Activated CD4-positive, alpha-beta T cell treated with anti-CD3 and anti-CD28 coated beads, Interleukin-2, amount 10 ng/mL, durations not matched to agents 24 days and 14 days (primary cell): ENCODE measurements at regions not wholly inside any gene's neighbourhood (a gene's known extent, or its start where the extent isn't known, plus 50 kb on each side); places are given as distances from the start of the nearest gene placed in this dataset.
"Not testable (repeated sequence)": the region's sequence is repeated elsewhere in the genome, so short reads cannot be mapped to it uniquely, and the experiment has no call there.

Source experiments
- DNase-seq: peaks from one replicate; pipeline ENCODE4 v3.0.0; 2022
- H3K27ac Mint-ChIP-seq: one replicate; pipeline ENCODE4 v1.8.0; 2022; ENCODE audit warnings: mild to moderate bottlenecking, mixed read lengths
- H3K27me3 Mint-ChIP-seq: one replicate; pipeline ENCODE4 v1.8.0; 2022; ENCODE audit warnings: mixed read lengths
- H3K36me3 Mint-ChIP-seq: one replicate; pipeline ENCODE4 v1.8.0; 2022; ENCODE audit warnings: low read depth, mild to moderate bottlenecking, mixed read lengths
- H3K4me1 Mint-ChIP-seq: one replicate; pipeline ENCODE4 v1.8.0; 2021; ENCODE audit warnings: mixed read lengths
- H3K4me3 Mint-ChIP-seq: one replicate; pipeline ENCODE4 v1.8.0; 2022; ENCODE audit warnings: mild to moderate bottlenecking, moderate library complexity, mixed read lengths
- H3K9me3 Mint-ChIP-seq: one replicate; pipeline ENCODE4 v1.8.0; 2021; ENCODE audit warnings: mixed read lengths
- intact Hi-C: fragments of 100-400 bp; cut with micrococcal nuclease; formaldehyde crosslinking; loops from one replicate; pipeline ENCODE4 v1.15.1; 2023

GRCh38 chr1:102110586-102110985 is 113.9 kb upstream of the OLFM3 start:
- Mint-ChIP-seq H3K27ac (no peak overlapping the region), H3K4me3 (no peak overlapping the region), H3K36me3 (no peaks in the 10 kb centered on the region), H3K27me3 (no peaks in the 10 kb centered on the region), H3K4me1 (no peaks in the 10 kb centered on the region), H3K9me3 (no peaks in the 10 kb centered on the region)
- DNase-seq, result no peak
- intact Hi-C loops, result no loop called here

DNA sequence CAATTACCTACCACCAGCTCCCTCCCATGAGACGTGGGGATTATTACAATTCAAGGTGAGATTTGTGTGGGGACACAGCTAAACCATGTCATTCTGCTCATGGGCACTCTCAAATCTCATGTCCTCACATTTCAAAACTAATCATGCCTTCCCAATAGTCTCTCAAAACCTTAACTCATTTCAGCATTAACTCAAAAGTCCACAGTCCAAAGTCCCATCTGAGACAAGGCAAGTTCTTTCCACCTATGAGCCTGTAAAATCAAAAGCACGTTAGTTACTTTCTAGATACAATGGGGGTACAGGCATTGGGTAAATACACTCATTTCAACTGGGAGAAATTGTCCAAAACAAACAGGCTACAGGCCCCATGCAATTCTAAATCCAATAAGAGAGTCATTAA is 112.8 kb upstream of the OLFM3 start:
- H3K4me3 Mint-ChIP-seq, H3K27ac Mint-ChIP-seq, H3K9me3 Mint-ChIP-seq, intact Hi-C loops, H3K4me1 Mint-ChIP-seq, H3K36me3 Mint-ChIP-seq, H3K27me3 Mint-ChIP-seq, DNase-seq: not testable (repeated sequence)

DNA sequence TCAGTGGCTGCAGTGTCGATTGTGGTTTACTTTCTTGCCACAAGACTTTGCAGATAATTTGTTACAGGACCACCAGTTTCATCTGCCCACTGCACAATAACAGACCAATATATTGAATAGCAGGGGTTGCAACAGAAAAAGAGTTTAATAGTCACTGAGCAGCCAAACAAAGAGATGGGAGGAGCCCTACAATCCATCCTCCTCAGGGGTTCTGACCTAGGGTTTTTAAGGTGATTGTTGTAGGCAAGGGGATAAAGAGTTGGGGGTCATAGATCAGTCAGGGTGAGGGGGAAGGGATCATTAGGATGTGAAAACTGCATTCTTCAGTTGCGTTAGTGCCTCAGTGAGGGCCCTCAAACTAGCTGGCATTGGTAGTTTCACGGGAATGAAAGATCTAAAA is 110.7 kb upstream of the OLFM3 start:
- intact Hi-C loops, result no loop called here
- no peak overlapping the region for H3K27ac Mint-ChIP-seq
- H3K4me3 Mint-ChIP-seq, result no peak overlapping the region

GRCh38 chr1:102105931-102106550 is 109.3 kb upstream of the OLFM3 start:
- Mint-ChIP-seq H3K4me3 (no peak overlapping the region), H3K36me3 (no peaks in the 10 kb centered on the region), H3K4me1 (no peaks in the 10 kb centered on the region), H3K27ac (no peak overlapping the region), H3K27me3 (no peaks in the 10 kb centered on the region), H3K9me3 (no peaks in the 10 kb centered on the region)
- no peak for DNase-seq
- intact Hi-C loops, result no loop called here

More for the DNA sequence above, 110.7 kb upstream of the OLFM3 start:
- Mint-ChIP-seq H3K36me3 (no peaks in the 10 kb centered on the region), H3K27me3 (no peaks in the 10 kb centered on the region), H3K9me3 (no peaks in the 10 kb centered on the region), H3K4me1 (no peaks in the 10 kb centered on the region)
- no peak for DNase-seq

DNA sequence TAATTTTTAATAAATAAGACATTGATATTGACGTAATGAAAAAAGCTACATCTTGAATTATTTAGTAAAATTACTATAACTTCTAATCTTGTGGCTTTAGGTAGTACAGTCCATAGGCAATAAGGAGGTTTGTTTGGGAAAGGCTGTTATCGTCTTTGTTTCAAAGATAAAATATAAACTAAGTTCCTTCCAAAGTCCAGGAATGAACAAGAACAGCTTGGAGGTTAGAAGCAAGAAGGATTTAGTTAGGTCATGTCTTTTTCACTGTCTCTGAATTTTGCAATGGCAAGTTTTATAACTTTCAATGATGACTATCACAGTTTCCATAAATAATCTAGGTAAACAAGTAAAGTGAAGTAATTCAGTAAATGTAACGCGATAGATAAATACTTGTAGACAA is 106.9 kb upstream of the OLFM3 start:
- no peaks in the 10 kb centered on the region for H3K4me1 Mint-ChIP-seq
- H3K4me3 Mint-ChIP-seq, result no peak overlapping the region
- no peaks in the 10 kb centered on the region for H3K27me3 Mint-ChIP-seq
- DNase-seq, result no peak
- intact Hi-C loops, result no loop called here
- no peaks in the 10 kb centered on the region for H3K9me3 Mint-ChIP-seq
- H3K27ac Mint-ChIP-seq, result no peak overlapping the region
- no peaks in the 10 kb centered on the region for H3K36me3 Mint-ChIP-seq

- Mint-ChIP-seq H3K9me3 (no peaks in the 10 kb centered on the region), H3K27me3 (no peaks in the 10 kb centered on the region), H3K4me3 (no peak overlapping the region), H3K36me3 (no peaks in the 10 kb centered on the region), H3K4me1 (no peaks in the 10 kb centered on the region), H3K27ac (no peak overlapping the region)
- intact Hi-C loops, result no loop called here
- no peak for DNase-seq
Measured at GRCh38 chr1:102102276-102102780, 105.6 kb upstream of the OLFM3 start.

GRCh38 chr1:102100666-102101065 is 103.9 kb upstream of the OLFM3 start:
- intact Hi-C loops, result no loop called here
- H3K4me3 Mint-ChIP-seq, result no peak overlapping the region
- no peaks in the 10 kb centered on the region for H3K36me3 Mint-ChIP-seq
- no peak overlapping the region for H3K27ac Mint-ChIP-seq
- H3K4me1 Mint-ChIP-seq, result no peaks in the 10 kb centered on the region
- no peaks in the 10 kb centered on the region for H3K9me3 Mint-ChIP-seq
- H3K27me3 Mint-ChIP-seq, result no peaks in the 10 kb centered on the region
- DNase-seq, result no peak

DNA sequence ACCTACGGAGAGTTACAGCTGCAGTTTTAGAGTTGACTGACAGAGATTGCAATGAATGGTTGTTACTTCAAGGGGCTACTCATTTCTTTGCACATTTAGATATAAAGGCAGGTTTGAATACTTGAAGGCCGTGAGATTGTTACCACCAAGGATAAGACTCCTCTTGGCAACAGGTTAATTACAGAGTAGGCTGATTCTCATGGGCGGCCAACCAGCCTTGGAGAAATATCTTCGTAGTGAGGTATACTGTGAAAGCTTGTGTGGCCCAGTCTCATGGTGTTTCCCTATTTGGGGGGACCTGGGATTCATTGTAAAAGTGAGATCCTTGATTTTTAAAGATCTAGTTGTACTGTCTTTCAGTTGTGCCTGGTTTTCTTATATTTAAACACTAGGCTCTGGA is 103.2 kb upstream of the OLFM3 start:
- Mint-ChIP-seq H3K9me3 (no peaks in the 10 kb centered on the region), H3K27ac (no peak overlapping the region), H3K4me1 (no peaks in the 10 kb centered on the region), H3K36me3 (no peaks in the 10 kb centered on the region), H3K4me3 (no peak overlapping the region), H3K27me3 (no peaks in the 10 kb centered on the region)
- intact Hi-C loops, result no loop called here
- no peak for DNase-seq

- H3K36me3 Mint-ChIP-seq, result no peaks in the 10 kb centered on the region
- H3K9me3 Mint-ChIP-seq, result no peaks in the 10 kb centered on the region
- intact Hi-C loops, result no loop called here
- H3K4me1 Mint-ChIP-seq, result no peaks in the 10 kb centered on the region
- no peak overlapping the region for H3K4me3 Mint-ChIP-seq
- no peak for DNase-seq
- H3K27ac Mint-ChIP-seq, result no peak overlapping the region
- no peaks in the 10 kb centered on the region for H3K27me3 Mint-ChIP-seq
Measured at GRCh38 chr1:102098536-102098935, 101.8 kb upstream of the OLFM3 start.

GRCh38 chr1:102098081-102098480 is 101.4 kb upstream of the OLFM3 start:
- Mint-ChIP-seq H3K9me3 (no peaks in the 10 kb centered on the region), H3K4me1 (no peaks in the 10 kb centered on the region), H3K27me3 (no peaks in the 10 kb centered on the region), H3K4me3 (no peak overlapping the region), H3K27ac (no peak overlapping the region), H3K36me3 (no peaks in the 10 kb centered on the region)
- no peak for DNase-seq
- intact Hi-C loops, result no loop called here

GRCh38 chr1:102097451-102097850 is 100.7 kb upstream of the OLFM3 start:
- Mint-ChIP-seq H3K4me3 (no peak overlapping the region), H3K9me3 (no peaks in the 10 kb centered on the region)
- intact Hi-C loops, result no loop called here

GRCh38 chr1:102096162-102096561 is 99.4 kb upstream of the OLFM3 start:
- DNase-seq, result no peak
- Mint-ChIP-seq H3K4me3 (no peak overlapping the region), H3K4me1 (no peaks in the 10 kb centered on the region), H3K27me3 (no peaks in the 10 kb centered on the region), H3K36me3 (no peaks in the 10 kb centered on the region), H3K27ac (no peak overlapping the region), H3K9me3 (no peaks in the 10 kb centered on the region)
- intact Hi-C loops, result no loop called here

More at GRCh38 chr1:102097451-102097850, 100.7 kb upstream of the OLFM3 start:
- Mint-ChIP-seq H3K4me1 (no peaks in the 10 kb centered on the region), H3K36me3 (no peaks in the 10 kb centered on the region), H3K27me3 (no peaks in the 10 kb centered on the region), H3K27ac (no peak overlapping the region)
- DNase-seq, result no peak

- Mint-ChIP-seq H3K4me3 (no peak overlapping the region), H3K9me3 (no peaks in the 10 kb centered on the region), H3K27me3 (no peaks in the 10 kb centered on the region), H3K27ac (no peak overlapping the region), H3K4me1 (no peaks in the 10 kb centered on the region), H3K36me3 (no peaks in the 10 kb centered on the region)
- no peak for DNase-seq
- intact Hi-C loops, result no loop called here
Measured at GRCh38 chr1:102089791-102090190, 93.1 kb upstream of the OLFM3 start.

DNA sequence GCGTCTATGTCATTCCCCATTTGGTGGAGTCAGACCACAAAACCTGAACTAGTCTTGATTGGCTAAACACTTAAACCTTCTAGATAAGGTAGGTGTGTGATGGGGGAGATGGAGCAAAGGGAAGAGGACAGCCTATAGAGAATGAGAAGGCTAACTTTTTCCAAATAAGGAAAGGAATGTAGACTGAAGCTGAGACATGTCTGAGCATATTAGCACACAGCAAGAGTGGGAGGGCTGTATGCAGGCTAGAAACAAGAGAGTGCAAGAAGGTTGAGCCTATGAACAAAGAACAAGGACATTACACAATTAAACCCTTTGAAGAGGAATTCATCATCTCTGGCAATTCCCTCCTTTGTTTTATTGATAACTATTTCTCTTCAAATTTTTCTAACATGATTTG is 89.2 kb upstream of the OLFM3 start:
- Mint-ChIP-seq H3K4me1 (no peaks in the 10 kb centered on the region), H3K9me3 (no peaks in the 10 kb centered on the region), H3K27me3 (no peaks in the 10 kb centered on the region), H3K27ac (no peak overlapping the region), H3K4me3 (no peak overlapping the region), H3K36me3 (no peaks in the 10 kb centered on the region)
- intact Hi-C loops, result no loop called here
- no peak for DNase-seq
